GM12878 (cell line): ENCODE measurements at regions not wholly inside any gene's neighbourhood (a gene's known extent, or its start where the extent isn't known, plus 50 kb on each side); places are given as distances from the start of the nearest gene placed in this dataset.

Experiments
- ATAC-seq: fragments of 200-7000 bp; cut with Tn5 transposase; 3 replicates; pipeline ENCODE4 v1.9.1; 2020; ENCODE audit warnings: mild to moderate bottlenecking, moderate library complexity
- BruUV-seq: library from RNA; stranded (reverse); fragments of 400-500 nt; replicated peaks from 2 replicates; lab custom pipeline; 2021; lab: Mats Ljungman, UMichigan
- CTCF ChIA-PET: fragments of 300-600 bp; sonication (Branson Sonifier 250); formaldehyde crosslinking; extraction: SDS; loops from one replicate; lab custom pipeline; 2021; ENCODE audit warnings: inconsistent platforms; lab: Yijun Ruan, JAX
- POLR2A ChIA-PET: fragments of 350-600 bp; formaldehyde crosslinking; extraction: SDS; loops from one replicate; lab custom pipeline; 2021; ENCODE audit warnings: inconsistent platforms; lab: Charles Lee
- RAD21 ChIA-PET: fragments of 300-600 bp; sonication (Branson Sonifier 250); formaldehyde crosslinking; loops from one replicate; lab custom pipeline; 2023; ENCODE audit warnings: antibody characterized with exemption; ENCODE audit not compliant: unreplicated experiment; lab: Charles Lee
- SMC1A ChIA-PET: fragments of 300-600 bp; sonication (Branson Sonifier 250); formaldehyde crosslinking; loops from one replicate; lab custom pipeline; 2023; ENCODE audit not compliant: unreplicated experiment, uncharacterized antibody; lab: Charles Lee
- DNase-seq: peaks from one replicate; pipeline ENCODE4 v3.0.0-alpha.2; 2011; ENCODE audit warnings: low read depth, low spot score
- FAIRE-seq: peaks from 3 replicates; lab custom pipeline; 2011; peaks lifted over from hg19 to GRCh38; lab: Jason Lieb, UNC
- H2AFZ ChIP-seq: 2 replicates; pipeline ENCODE4 v1.6.0; 2011; ENCODE audit warnings: low read depth, low read length, control low read depth; ENCODE audit not compliant: control insufficient read depth
- H3K27ac ChIP-seq: 2 replicates; pipeline ENCODE4 v1.5.1; 2011; ENCODE audit warnings: control low read depth; ENCODE audit not compliant: control insufficient read depth, insufficient read depth
- H3K27me3 ChIP-seq, 2 experiments: replicated peaks in 1 of 2; 2 replicates each; pipeline versions ENCODE4 v1.6.0 to v1.6.1; 2011; ENCODE audit warnings: low read length in 1 of 2; ENCODE audit not compliant: control insufficient read depth in 2 of 2, insufficient read depth in 2 of 2
- H3K36me3 ChIP-seq, 2 experiments: 2 replicates each; pipeline ENCODE4 v1.5.1; 2011; ENCODE audit warnings: low read length in 1 of 2; ENCODE audit not compliant: control insufficient read depth in 2 of 2, insufficient read depth in 2 of 2
- H3K4me1 ChIP-seq: 2 replicates; pipeline ENCODE4 v1.6.1; 2011; ENCODE audit warnings: mild to moderate bottlenecking, low read length, moderate library complexity, mixed read lengths; ENCODE audit not compliant: control insufficient read depth, insufficient read depth
- H3K4me2 ChIP-seq: 2 replicates; pipeline ENCODE4 v1.6.0; 2011; ENCODE audit warnings: control low read depth; ENCODE audit not compliant: control insufficient read depth, insufficient read depth
- H3K4me3 ChIP-seq: fragments of 200-600 bp; sonication (generic); 2 replicates; pipeline ENCODE4 v1.5.1; 2016
- H3K79me2 ChIP-seq: 2 replicates; pipeline ENCODE4 v1.6.0; 2011; ENCODE audit warnings: low read length; ENCODE audit not compliant: control insufficient read depth, insufficient read depth
- H3K9ac ChIP-seq: 2 replicates; pipeline ENCODE4 v1.8.0; 2011; ENCODE audit warnings: low read length, control low read depth, mixed read lengths; ENCODE audit not compliant: control insufficient read depth, insufficient read depth
- H3K9me3 ChIP-seq: replicated peaks from 3 replicates; pipeline ENCODE4 v1.5.1; 2011; ENCODE audit warnings: mild to moderate bottlenecking, low read length; ENCODE audit not compliant: control insufficient read depth, insufficient read depth
- H4K20me1 ChIP-seq: 2 replicates; pipeline ENCODE4 v1.6.0; 2011; ENCODE audit not compliant: control insufficient read depth, insufficient read depth
- CEBPZ ChIP-seq: fragments of 150-350 bp; IDR thresholded peaks from 2 replicates; pipeline ENCODE4 v1.6.1; 2016; ENCODE audit warnings: low read depth, low read length
- ESRRA ChIP-seq: IDR thresholded peaks from 2 replicates; pipeline ENCODE4 v1.6.1; 2012; ENCODE audit warnings: mild to moderate bottlenecking, low read length, improper control_type of control experiment
- ETV6 ChIP-seq, 2 experiments: fragments of 450-650 bp in 1 of 2; IDR thresholded peaks in 1 of 2; conservative IDR thresholded peaks in 1 of 2; 2 replicates each; pipeline ENCODE4 v1.6.1; 2014; ENCODE audit warnings: antibody characterized with exemption in 1 of 2, borderline replicate concordance in 1 of 2, low read depth in 1 of 2, mild to moderate bottlenecking in 1 of 2, moderate library complexity in 1 of 2
- FOS ChIP-seq: IDR thresholded peaks from 3 replicates; pipeline ENCODE4 v1.6.1; 2011; ENCODE audit warnings: borderline replicate concordance; ENCODE audit not compliant: insufficient read length; ENCODE audit errors: extremely low read depth
- GABPA ChIP-seq: IDR thresholded peaks from 2 replicates; pipeline ENCODE4 v1.6.1; 2014; ENCODE audit warnings: antibody characterized with exemption, low read depth, mild to moderate bottlenecking, inconsistent platforms
- JUNB ChIP-seq: IDR thresholded peaks from 2 replicates; pipeline ENCODE4 v1.6.1; 2016; ENCODE audit warnings: antibody characterized with exemption, mild to moderate bottlenecking
- MAX ChIP-seq: IDR thresholded peaks from 2 replicates; pipeline ENCODE4 v1.6.1; 2012; ENCODE audit warnings: low read depth, low read length, improper control_type of control experiment
- MEF2A ChIP-seq: IDR thresholded peaks from 2 replicates; pipeline ENCODE4 v1.6.1; 2011; ENCODE audit warnings: low read depth, mild to moderate bottlenecking, low read length, moderate library complexity; ENCODE audit not compliant: insufficient read depth
- NR2C1 ChIP-seq: fragments of 450-650 bp; IDR thresholded peaks from 2 replicates; pipeline ENCODE4 v1.6.1; 2017; ENCODE audit warnings: antibody characterized with exemption, mild to moderate bottlenecking, moderate library complexity
- PAX8 ChIP-seq: fragments of 450-650 bp; IDR thresholded peaks from 2 replicates; pipeline ENCODE4 v1.6.1; 2017; ENCODE audit warnings: mild to moderate bottlenecking, moderate library complexity
- PBX3 ChIP-seq: IDR thresholded peaks from 2 replicates; pipeline ENCODE4 v1.6.1; 2011; ENCODE audit warnings: mild to moderate bottlenecking, low read depth, low read length, moderate library complexity; ENCODE audit not compliant: insufficient replicate concordance
- ZNF24 ChIP-seq: fragments of 450-650 bp; IDR thresholded peaks from 2 replicates; pipeline ENCODE4 v1.6.1; 2017; ENCODE audit warnings: antibody characterized with exemption, mild to moderate bottlenecking
- WGBS: methylation state at CpG from one replicate; pipeline ENCODE4 v1.1.6; 2016; ENCODE audit warnings: low lambda C conversion rate; ENCODE audit not compliant: insufficient replicate concordance, insufficient coverage; ENCODE audit errors: missing lambda C conversion rate; 5-methylcytosine and 5-hydroxymethylcytosine counted together
- in situ Hi-C: fragments of 300-500 bp; cut with MboI; formaldehyde crosslinking; loops from 9 replicates; pipeline ENCODE4 v1.14.3; 2018; ENCODE audit warnings: mixed read lengths
- intact Hi-C: fragments of 100-400 bp; cut with micrococcal nuclease; formaldehyde crosslinking; loops from one replicate; pipeline ENCODE4 v1.14.2; 2022; ENCODE audit not compliant: unreplicated experiment

GRCh38 chr2:146386096-146386495 is 1458.7 kb upstream of the ACVR2A start:
- no peak for DNase-seq
- no peak overlapping the region for H3K4me2 ChIP-seq
- no peaks in the 10 kb centered on the region for H3K27me3 ChIP-seq
- no peaks in the 10 kb centered on the region for H3K4me1 ChIP-seq
- H3K27ac ChIP-seq = no peak overlapping the region
- H4K20me1 ChIP-seq = no peaks in the 10 kb centered on the region
- WGBS = 19% methylated on average over 1 of the region's 1 CpG
- no peaks in the 10 kb centered on the region for H3K36me3 ChIP-seq
- no peak overlapping the region for H3K9ac ChIP-seq
- ChIA-PET SMC1A (interaction anchor here (1.2 kb wide), 1 partner anchor 12 kb away, joined by 3 read pairs; no protein-coding TSS in a partner anchor), RAD21 (interaction anchor here (1.0 kb wide), 1 partner anchor 137 kb away, joined by 3 read pairs; no protein-coding TSS in a partner anchor), CTCF (interaction anchor here (1.3 kb wide), 1 partner anchor 27 kb away, joined by 3 read pairs; no protein-coding TSS in a partner anchor), POLR2A (no interaction called here)
- no peak overlapping the region for H3K4me3 ChIP-seq
- no TSS peak for BruUV-seq
- H2AFZ ChIP-seq = no peak overlapping the region
- intact Hi-C loops (no loop called here), in situ Hi-C loops (no loop called here)
- no peaks in the 10 kb centered on the region for H3K79me2 ChIP-seq
- FAIRE-seq = no peak
- no peaks in the 10 kb centered on the region for H3K9me3 ChIP-seq
- no peak for ATAC-seq
- TF ChIP-seq ESRRA (no peak), PAX8 (no peak), JUNB (no peak), MEF2A (no peak), CEBPZ (no peak), ZNF24 (no peak), MAX (no peak), PBX3 (no peak), NR2C1 (no peak), GABPA (no peak), FOS (no peak), ETV6 (conservative IDR thresholded peaks at IDR 0.05 in 1 of 2, IDR thresholded peaks at IDR 0.05 in 1 of 2; ENCODE audit: borderline replicate concordance in 1 of 2, low read depth in 1 of 2) (no peak)
